GM10266 (cell line): ENCODE measurements at regions not wholly inside any gene's neighbourhood (a gene's known extent, or its start where the extent isn't known, plus 50 kb on each side); places are given as distances from the start of the nearest gene placed in this dataset.

Source experiments
- DNase-seq: peaks from one replicate; pipeline ENCODE4 v3.0.0; 2012; ENCODE audit errors: extremely low spot score
- TF ChIP-seq, protein P1 (sequence below): IDR thresholded peaks from 2 replicates; pipeline ENCODE4 v1.5.1; 2012; ENCODE audit warnings: mild to moderate bottlenecking, low read depth; ENCODE audit not compliant: control insufficient read depth, insufficient read depth; ENCODE audit errors: missing control alignments

DNA sequence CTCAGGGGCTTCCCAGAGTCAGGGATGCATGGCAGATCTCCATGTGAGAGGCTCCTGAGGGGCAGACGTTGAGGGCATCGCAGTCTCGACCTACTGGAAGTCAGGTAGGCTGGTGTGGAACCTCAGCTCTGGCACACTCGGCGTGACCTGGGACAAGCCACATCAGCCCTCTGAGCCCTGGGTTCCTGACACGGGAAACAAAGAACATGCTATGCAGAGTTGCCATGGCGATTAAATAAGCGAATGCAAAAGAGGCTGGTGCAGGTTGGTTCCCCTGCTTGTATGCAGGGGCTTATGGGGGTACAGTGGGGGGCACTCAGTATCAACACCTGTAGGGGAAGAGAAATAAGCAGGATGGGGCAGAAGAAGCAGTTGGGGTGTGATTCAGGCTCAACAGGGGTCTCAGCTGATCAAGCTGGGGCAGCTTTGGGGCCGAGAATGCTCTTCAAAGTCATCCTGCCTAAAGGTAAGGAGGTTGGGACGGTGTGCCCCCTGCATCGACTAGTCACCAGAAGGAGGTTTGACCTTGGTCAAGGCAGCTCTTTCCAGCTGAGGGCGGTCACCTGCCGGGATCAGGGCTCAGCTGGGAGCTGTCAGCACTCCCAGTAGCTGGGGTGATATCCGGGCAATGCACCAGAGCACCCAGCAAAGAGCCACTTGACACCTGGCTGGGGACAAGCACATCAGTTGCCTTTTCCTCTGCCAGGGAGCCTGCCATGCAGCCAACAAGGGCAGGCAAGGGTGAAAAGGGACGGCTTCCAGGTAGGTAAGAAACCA is 442.7 kb downstream of the MIAT start:
- DNase-seq: no peak
- TF ChIP-seq, protein P1, sequence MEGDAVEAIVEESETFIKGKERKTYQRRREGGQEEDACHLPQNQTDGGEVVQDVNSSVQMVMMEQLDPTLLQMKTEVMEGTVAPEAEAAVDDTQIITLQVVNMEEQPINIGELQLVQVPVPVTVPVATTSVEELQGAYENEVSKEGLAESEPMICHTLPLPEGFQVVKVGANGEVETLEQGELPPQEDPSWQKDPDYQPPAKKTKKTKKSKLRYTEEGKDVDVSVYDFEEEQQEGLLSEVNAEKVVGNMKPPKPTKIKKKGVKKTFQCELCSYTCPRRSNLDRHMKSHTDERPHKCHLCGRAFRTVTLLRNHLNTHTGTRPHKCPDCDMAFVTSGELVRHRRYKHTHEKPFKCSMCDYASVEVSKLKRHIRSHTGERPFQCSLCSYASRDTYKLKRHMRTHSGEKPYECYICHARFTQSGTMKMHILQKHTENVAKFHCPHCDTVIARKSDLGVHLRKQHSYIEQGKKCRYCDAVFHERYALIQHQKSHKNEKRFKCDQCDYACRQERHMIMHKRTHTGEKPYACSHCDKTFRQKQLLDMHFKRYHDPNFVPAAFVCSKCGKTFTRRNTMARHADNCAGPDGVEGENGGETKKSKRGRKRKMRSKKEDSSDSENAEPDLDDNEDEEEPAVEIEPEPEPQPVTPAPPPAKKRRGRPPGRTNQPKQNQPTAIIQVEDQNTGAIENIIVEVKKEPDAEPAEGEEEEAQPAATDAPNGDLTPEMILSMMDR: no peak

DNA sequence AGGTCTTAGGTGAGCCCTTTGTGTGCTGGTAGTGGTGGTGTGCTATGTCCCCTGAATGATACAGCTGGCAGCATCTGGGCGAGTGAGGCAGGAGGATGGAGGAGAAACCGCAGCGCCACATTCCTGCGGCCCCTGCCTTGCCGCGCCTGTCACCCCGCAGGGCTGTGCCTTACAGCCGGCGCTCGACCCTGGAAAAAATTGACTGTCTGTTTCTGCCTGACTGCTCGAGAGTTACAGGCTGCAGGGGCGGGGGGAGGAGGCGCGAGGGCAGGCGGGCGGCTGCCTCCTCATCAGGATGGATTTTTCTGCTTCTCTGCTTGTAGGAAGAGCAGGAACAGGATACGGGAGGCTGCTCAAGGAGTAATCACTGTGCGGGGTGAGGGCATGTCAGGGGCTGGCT is 443.4 kb downstream of the MIAT start:
- DNase-seq: no peak
- TF ChIP-seq, protein P1: no peak

DNA sequence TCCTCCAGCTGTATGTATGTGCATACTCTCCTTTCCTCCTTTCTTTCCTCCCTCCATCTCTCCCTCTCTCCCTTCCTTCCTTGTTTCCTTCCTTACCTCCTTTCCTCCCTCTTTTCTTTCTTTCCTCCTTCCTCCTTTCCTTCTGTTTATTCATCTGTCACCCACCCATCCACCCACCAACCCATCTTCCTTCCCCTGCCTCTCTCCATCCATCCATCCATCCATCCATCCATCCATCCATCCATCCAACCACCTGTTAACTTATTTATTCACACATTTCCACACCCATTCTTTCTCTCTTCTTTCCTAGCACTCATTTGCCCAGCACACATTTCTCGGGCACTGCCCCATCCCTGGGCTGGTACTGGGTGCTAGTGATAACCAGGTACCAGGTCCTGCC is 443.9 kb downstream of the MIAT start:
- TF ChIP-seq, protein P1: no peak
- DNase-seq: no peak

DNA sequence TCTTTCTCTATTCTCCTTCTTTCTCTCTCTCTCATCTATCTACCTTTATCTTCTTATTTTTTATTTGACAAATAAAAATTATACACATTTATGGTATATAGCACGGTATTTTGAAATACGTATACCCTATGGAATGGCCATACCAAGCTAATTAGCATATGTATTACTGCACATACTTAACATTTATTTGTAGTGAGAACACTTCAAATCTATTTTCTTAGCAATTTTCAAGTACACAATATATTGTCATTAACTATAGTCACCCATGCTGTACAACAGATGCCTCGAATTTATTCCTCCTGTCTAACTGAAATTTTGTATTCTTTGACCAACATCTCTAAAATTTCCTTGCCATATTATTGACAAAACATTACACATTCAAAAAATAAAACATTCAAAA is 447.1 kb downstream of the MIAT start:
- DNase-seq: no peak
- TF ChIP-seq, protein P1: no peak

DNA sequence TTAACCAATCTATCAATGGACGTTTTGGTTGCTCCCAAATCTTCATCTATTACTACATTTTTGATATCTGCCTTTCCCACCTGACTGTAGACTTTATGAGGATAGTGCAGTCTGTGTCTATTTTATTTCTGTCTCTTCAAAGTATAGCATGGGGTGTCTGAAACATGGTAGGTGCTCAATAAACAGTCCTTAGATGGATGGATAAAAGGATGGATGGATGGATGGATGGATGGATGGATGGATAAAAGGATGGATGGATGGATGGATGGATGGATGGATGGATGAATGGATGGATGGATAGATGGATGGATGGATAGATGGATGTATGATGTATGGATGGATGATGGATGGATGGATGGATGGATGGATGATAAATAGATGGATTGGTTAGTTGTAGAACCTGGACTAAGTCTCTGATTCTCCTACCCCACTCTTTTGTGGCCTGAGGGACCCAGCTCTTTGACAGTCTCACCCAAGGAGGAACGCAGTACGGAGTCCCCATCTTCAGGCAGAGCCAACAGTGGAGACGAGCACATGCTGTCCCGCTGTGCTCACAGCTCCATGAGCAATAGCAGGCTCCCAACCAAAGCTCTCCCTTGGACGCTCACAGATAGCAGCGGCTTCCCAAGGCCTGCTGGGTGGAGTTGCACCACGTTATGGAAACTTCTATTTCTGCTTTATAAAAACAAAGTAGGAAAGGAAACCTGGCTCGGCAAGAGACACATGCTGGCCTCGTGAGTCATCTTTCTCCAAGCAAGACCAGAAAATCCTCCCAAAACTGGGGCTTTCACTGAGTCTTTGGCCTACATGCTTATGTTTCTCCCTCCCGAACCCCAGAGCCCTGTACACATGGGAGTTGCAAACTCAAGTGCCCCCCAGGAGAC is 448.0 kb downstream of the MIAT start:
- no peak for DNase-seq

DNA sequence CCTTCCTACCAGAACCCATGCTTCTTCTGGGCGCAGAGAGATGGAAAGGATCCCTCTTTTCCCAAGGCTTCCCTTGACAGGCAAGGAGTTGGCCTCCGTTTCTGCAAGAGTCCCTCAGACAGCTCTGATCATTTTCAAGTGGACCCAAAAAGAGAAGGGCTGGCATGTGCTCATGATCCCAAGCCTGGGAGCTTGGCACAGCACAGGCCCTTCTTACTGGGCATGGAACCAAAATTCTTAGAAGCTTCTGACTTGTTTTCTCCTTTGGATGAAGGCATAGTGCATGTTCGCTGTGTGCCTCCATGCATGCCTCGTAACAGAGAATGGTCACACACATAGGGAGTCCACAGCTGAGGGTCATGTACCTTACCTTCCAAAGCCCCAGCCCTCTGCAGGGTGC is 449.6 kb downstream of the MIAT start:
- no peak for DNase-seq
- TF ChIP-seq, protein P1: no peak

More for the DNA sequence above, 448.0 kb downstream of the MIAT start:
- TF ChIP-seq, protein P1: no peak

DNA sequence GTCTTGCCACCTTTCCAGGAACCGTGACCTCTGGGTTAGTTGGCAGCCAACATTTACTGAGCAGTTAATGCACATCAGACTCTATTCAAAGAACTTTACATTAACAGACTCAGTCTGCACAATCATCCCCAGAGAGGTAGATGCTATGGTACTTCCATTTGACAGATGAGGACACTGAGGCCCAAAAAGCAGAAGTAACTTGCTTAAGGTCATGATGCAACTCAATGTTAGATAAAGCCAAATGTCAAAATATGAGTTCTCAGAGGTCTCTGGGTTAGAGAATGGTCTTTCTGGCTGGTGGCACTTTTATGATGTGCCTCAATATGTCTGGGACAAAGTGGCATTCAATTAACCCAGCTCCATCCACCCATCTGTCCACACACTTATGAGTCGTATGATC is 450.0 kb downstream of the MIAT start:
- no peak for DNase-seq
- TF ChIP-seq, protein P1: no peak
